SK-N-MC (cell line): ENCODE measurements at regions not wholly inside any gene's neighbourhood (a gene's known extent, or its start where the extent isn't known, plus 50 kb on each side); places are given as distances from the start of the nearest gene placed in this dataset.

ENCODE experiments used
- EZH2 ChIP-seq: fragments of 200-600 bp; sonication (generic); IDR thresholded peaks from one replicate; pipeline ENCODE4 v1.6.1; 2017; ENCODE audit warnings: antibody characterized with exemption
- FOXP2 ChIP-seq: optimal IDR thresholded peaks from 2 replicates; pipeline ENCODE3; 2011; ENCODE audit warnings: mild to moderate bottlenecking, moderate library complexity; ENCODE audit not compliant: insufficient read depth; ENCODE audit errors: extremely low read length, control extremely low read depth
- POLR2AphosphoS5 ChIP-seq: IDR thresholded peaks from 2 replicates; pipeline ENCODE4 v1.6.1; 2012; ENCODE audit warnings: mild to moderate bottlenecking, low read depth, low read length, borderline replicate concordance

DNA sequence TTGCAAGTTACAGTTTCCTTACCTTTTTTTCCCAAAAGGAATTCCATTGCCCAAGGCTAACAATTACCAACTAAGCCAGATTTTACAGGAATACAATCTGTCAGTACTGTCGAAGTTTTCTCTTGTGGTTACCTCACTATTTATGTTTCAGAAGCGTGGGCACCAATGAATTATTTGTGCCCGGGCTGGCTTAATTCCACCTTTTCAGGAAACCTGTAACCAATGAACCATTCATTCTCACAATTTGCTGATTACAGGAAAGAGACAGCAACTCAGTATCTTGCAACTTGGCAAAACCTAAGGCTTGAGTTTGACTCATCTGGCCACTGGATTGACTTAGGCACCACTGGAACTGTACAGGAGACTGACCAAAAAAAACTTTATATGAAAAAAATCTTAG is 485.6 kb downstream of the INHBA start:
- no peak for TF ChIP-seq EZH2
- no peak for TF ChIP-seq FOXP2
- TF ChIP-seq POLR2AphosphoS5, result no peak
